Mesendoderm (in vitro differentiated cells): ENCODE measurements at regions not wholly inside any gene's neighbourhood (a gene's known extent, or its start where the extent isn't known, plus 50 kb on each side); places are given as distances from the start of the nearest gene placed in this dataset.

Experiments
- DNase-seq: peaks from one replicate; pipeline ENCODE4 v3.0.0; 2013
- H2AK5ac ChIP-seq: 2 replicates; pipeline ENCODE4 v1.6.1; 2013; ENCODE audit warnings: low read length, inconsistent platforms
- H2BK120ac ChIP-seq: 2 replicates; pipeline ENCODE4 v1.6.1; 2013; ENCODE audit warnings: low read depth, mild to moderate bottlenecking, low read length, moderate library complexity, mixed read lengths
- H2BK15ac ChIP-seq: replicated peaks from 2 replicates; pipeline ENCODE4 v1.6.1; 2013; ENCODE audit warnings: low read depth, mild to moderate bottlenecking, moderate library complexity
- H2BK5ac ChIP-seq: 2 replicates; pipeline ENCODE4 v1.6.1; 2013; ENCODE audit warnings: low read length, inconsistent platforms
- H3K18ac ChIP-seq: 2 replicates; pipeline ENCODE4 v1.6.1; 2013; ENCODE audit warnings: mild to moderate bottlenecking, low read length, mixed read lengths
- H3K23ac ChIP-seq: one replicate; pipeline ENCODE4 v1.6.1; 2013; ENCODE audit warnings: low read length
- H3K27ac ChIP-seq: 2 replicates; pipeline ENCODE4 v1.5.1; 2013; ENCODE audit warnings: low read depth, mild to moderate bottlenecking, inconsistent platforms, low read length, moderate library complexity
- H3K27me3 ChIP-seq: 2 replicates; pipeline ENCODE4 v1.6.1; 2013; ENCODE audit warnings: low read length, control low read depth, mild to moderate bottlenecking, inconsistent platforms; ENCODE audit not compliant: insufficient read depth, poor library complexity
- H3K36me3 ChIP-seq: 2 replicates; pipeline ENCODE4 v1.6.1; 2013; ENCODE audit warnings: low read length, inconsistent platforms; ENCODE audit not compliant: control insufficient read depth, insufficient read depth
- H3K4ac ChIP-seq: one replicate; pipeline ENCODE4 v1.6.1; 2013; ENCODE audit warnings: low read depth, mild to moderate bottlenecking, low read length, moderate library complexity
- H3K4me1 ChIP-seq: 2 replicates; pipeline ENCODE4 v1.6.1; 2013; ENCODE audit warnings: low read depth, low read length, inconsistent platforms; ENCODE audit not compliant: control insufficient read depth
- H3K4me2 ChIP-seq: 2 replicates; pipeline ENCODE4 v1.6.1; 2013; ENCODE audit warnings: low read length
- H3K4me3 ChIP-seq: 2 replicates; pipeline ENCODE4 v1.5.1; 2013; ENCODE audit warnings: mild to moderate bottlenecking, low read length
- H3K56ac ChIP-seq: one replicate; pipeline ENCODE4 v1.6.1; 2013; ENCODE audit warnings: low read length
- H3K79me1 ChIP-seq: 2 replicates; pipeline ENCODE4 v1.6.1; 2013; ENCODE audit warnings: low read length, inconsistent platforms
- H3K79me2 ChIP-seq: 2 replicates; pipeline ENCODE4 v1.6.1; 2013; ENCODE audit warnings: mild to moderate bottlenecking, low read length; ENCODE audit not compliant: control insufficient read depth, insufficient read depth
- H3K9ac ChIP-seq: 2 replicates; pipeline ENCODE4 v1.6.1; 2013; ENCODE audit warnings: low read length, inconsistent platforms
- H4K5ac ChIP-seq: one replicate; pipeline ENCODE4 v1.6.1; 2013; ENCODE audit warnings: low read length
- H4K8ac ChIP-seq: one replicate; pipeline ENCODE4 v1.6.1; 2013; ENCODE audit warnings: low read depth, mild to moderate bottlenecking, control low read depth, low read length, moderate library complexity
- WGBS: extraction: QIAGEN DNeasy Blood & Tissue Kit; methylation state at CpG from one replicate; pipeline ENCODE4 v1.1.7; 2013; ENCODE audit warnings: low lambda C conversion rate, missing lambda C conversion rate; ENCODE audit not compliant: insufficient coverage; ENCODE audit errors: extremely low coverage; 5-methylcytosine and 5-hydroxymethylcytosine counted together

DNA sequence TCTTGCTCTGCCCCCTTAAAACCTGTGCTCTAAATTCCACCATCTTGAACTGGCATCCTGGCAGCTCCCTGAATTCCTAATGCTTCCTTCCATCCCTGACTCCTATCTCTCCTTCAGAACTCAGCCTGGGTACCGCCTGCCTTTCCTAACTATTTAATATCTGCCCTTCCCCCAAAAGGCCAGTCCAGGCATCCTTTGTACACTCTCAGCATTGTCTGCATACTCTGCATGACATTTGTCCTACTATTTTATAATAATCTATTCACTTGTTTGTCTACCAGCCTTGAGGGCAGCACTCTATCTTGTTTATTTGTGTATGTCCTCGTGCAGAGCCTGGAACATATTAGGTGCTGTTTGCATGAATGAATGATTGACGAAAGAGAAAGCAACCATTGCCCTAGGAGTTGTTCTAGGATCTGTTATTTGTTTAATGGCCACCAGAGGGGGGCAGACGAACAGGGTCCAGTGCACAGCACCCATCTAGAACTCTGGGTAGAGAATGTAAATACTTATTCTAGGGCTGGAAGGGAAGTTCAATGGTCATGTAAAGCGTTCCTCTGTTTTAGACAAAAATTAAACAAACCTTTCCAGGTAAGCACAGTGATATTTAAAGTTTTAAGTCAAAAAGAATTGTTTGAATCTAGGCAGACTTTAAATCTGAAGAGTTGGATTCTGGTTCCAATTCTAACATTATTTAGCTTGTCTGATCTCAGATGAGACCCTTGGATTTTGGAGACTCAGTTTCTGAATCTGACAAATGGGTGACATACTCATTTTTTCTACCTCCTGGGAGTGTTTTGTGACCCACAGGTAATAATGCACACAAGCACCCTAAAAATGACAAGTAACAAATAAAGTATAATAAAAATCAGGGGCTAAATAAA, 125.8 kb upstream of the GALNT15 start:
- Histone ChIP-seq H4K8ac (peak overlapping the region; percentile 89), H3K23ac (no peak overlapping the region), H3K27me3 (no peaks in the 10 kb centered on the region), H2BK15ac (no peak overlapping the region), H2BK120ac (no peak overlapping the region), H2AK5ac (no peak overlapping the region), H3K79me1 (no peaks in the 10 kb centered on the region), H3K79me2 (no peaks in the 10 kb centered on the region), H3K4me2 (no peak overlapping the region), H4K5ac (no peak overlapping the region), H3K4me1 (no peaks in the 10 kb centered on the region), H3K9ac (no peak overlapping the region), H3K4ac (no peak overlapping the region), H3K4me3 (no peak overlapping the region), H3K36me3 (no peaks in the 10 kb centered on the region), H3K56ac (no peak overlapping the region), H3K27ac (no peak overlapping the region), H2BK5ac (no peak overlapping the region), H3K18ac (no peak overlapping the region)
- WGBS: no CpG with 5 or more reads among the region's 5 CpGs
- peak; percentile 70 for DNase-seq

DNA sequence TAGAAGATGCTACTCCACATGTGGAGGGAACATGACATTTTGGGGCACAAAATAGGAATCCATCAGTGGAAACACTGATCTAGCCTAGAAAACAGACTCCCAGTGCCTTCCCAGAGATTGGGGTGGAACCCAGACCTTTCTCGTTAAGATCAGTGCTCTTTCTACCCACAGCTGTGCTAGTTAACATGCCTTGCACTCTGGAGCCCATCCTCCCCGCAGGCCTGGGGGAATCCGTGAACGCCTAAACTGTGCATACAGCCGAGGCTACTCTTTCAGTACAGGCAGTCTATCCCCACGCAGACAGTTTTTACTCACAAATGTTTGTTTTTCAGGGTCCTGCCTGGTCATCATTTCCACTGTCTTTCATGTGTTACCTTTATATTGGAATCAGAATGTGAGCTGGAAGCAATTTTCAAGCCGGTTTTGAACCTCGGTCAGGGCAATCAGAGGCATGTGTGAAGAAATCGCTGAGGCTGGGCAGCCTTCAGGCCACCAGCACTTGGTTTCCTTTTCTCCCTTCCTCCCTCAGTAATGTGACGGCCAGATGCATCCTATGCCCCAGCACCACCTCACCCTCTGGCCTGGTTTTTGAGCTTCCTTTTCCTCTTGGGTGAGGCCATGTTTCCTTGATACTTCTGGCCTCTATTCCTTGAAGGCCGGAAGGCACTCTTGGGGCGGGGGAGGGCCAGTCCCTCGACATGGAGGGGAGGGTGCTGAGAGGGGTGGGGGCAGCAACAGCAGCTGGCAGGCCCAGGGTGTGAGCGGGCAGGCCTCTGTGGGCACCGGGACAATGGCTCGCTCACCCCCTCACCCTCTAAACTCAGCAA, 123.6 kb upstream of the GALNT15 start:
- DNase-seq: no peak
- H3K56ac ChIP-seq: no peak overlapping the region
- no peaks in the 10 kb centered on the region for H3K79me1 ChIP-seq

DNA sequence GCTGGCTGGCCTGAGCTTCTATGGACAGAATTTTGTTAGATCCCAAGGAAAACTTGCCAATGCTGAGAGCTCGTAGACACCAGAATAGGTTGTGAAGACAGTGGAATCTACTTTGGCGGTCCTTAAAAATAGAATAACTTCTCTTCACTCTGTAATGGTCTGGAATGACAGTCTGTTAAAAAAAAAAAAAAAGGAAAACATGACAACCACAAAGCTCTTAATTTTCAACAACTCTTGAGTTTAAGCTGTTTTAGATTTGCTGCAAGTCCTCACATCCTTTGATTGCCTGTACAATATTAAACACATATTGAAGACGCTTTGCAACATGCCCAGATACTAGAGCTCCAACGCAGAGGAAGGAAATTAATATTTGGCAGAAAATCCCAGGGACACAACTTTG, 122.8 kb upstream of the GALNT15 start:
- Histone ChIP-seq H4K5ac (no peak overlapping the region), H3K4me3 (no peak overlapping the region), H3K4ac (no peak overlapping the region), H3K18ac (no peak overlapping the region), H3K79me1 (no peaks in the 10 kb centered on the region), H3K56ac (no peak overlapping the region), H3K4me1 (no peaks in the 10 kb centered on the region), H2AK5ac (no peak overlapping the region), H3K27me3 (no peaks in the 10 kb centered on the region), H3K23ac (no peak overlapping the region), H3K4me2 (no peak overlapping the region), H3K79me2 (no peaks in the 10 kb centered on the region), H3K27ac (no peak overlapping the region), H2BK120ac (no peak overlapping the region), H2BK15ac (no peak overlapping the region), H2BK5ac (no peak overlapping the region), H3K36me3 (no peaks in the 10 kb centered on the region), H3K9ac (no peak overlapping the region), H4K8ac (no peak overlapping the region)
- no peak for DNase-seq
- no CpG with 5 or more reads among the region's 4 CpGs for WGBS

More for the DNA sequence above, 123.6 kb upstream of the GALNT15 start:
- Histone ChIP-seq H3K36me3 (no peaks in the 10 kb centered on the region), H2BK5ac (no peak overlapping the region), H3K23ac (no peak overlapping the region), H3K4me3 (no peak overlapping the region), H4K8ac (no peak overlapping the region), H2BK120ac (no peak overlapping the region), H3K4me1 (no peaks in the 10 kb centered on the region), H3K27me3 (no peaks in the 10 kb centered on the region), H3K4ac (no peak overlapping the region), H3K4me2 (no peak overlapping the region), H3K27ac (no peak overlapping the region), H4K5ac (no peak overlapping the region), H3K79me2 (no peaks in the 10 kb centered on the region), H3K18ac (no peak overlapping the region), H3K9ac (no peak overlapping the region), H2BK15ac (no peak overlapping the region), H2AK5ac (no peak overlapping the region)
- no CpG with 5 or more reads among the region's 16 CpGs for WGBS

DNA sequence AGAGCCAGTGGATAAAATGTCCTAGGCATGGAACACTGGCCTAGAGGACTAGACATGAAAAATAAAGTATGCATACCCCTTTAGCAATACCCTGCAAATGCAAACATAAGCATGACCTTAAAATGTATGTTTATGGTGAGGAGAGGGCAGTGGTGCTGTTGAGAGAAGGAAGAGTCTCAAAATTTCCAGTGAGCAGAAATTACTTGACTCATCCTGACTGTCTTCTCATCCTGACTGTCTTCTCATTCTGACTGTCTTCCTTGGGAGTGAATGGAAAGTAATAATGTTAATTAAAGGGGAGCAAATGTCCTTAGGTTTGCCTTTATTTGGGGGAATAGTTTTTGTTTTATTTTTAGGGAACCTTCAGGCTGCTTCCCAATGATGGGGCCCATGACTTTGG, 121.5 kb upstream of the GALNT15 start:
- H4K5ac ChIP-seq: no peak overlapping the region
- no peak overlapping the region for H3K4me2 ChIP-seq
- DNase-seq: no peak
- H3K27me3 ChIP-seq: no peaks in the 10 kb centered on the region
- H2BK120ac ChIP-seq: no peak overlapping the region
- H2BK15ac ChIP-seq: no peak overlapping the region
- no peak overlapping the region for H2BK5ac ChIP-seq
- H3K36me3 ChIP-seq: no peaks in the 10 kb centered on the region
- no peaks in the 10 kb centered on the region for H3K79me1 ChIP-seq
- H2AK5ac ChIP-seq: no peak overlapping the region
- H3K4me1 ChIP-seq: no peaks in the 10 kb centered on the region
- H3K79me2 ChIP-seq: no peaks in the 10 kb centered on the region
- no peak overlapping the region for H3K23ac ChIP-seq
- no peak overlapping the region for H3K18ac ChIP-seq
- H4K8ac ChIP-seq: no peak overlapping the region
- no peak overlapping the region for H3K4me3 ChIP-seq
- H3K4ac ChIP-seq: no peak overlapping the region
- no peak overlapping the region for H3K56ac ChIP-seq
- H3K27ac ChIP-seq: no peak overlapping the region
- no peak overlapping the region for H3K9ac ChIP-seq

GRCh38 chr3:16053794-16054193, 120.7 kb upstream of the GALNT15 start:
- H3K36me3 ChIP-seq: no peaks in the 10 kb centered on the region
- H3K27me3 ChIP-seq: no peaks in the 10 kb centered on the region
- H2BK120ac ChIP-seq: no peak overlapping the region
- no peak overlapping the region for H3K4me3 ChIP-seq
- no peaks in the 10 kb centered on the region for H3K4me1 ChIP-seq
- no peak overlapping the region for H3K56ac ChIP-seq
- H3K27ac ChIP-seq: no peak overlapping the region
- H2BK5ac ChIP-seq: no peak overlapping the region
- no peak overlapping the region for H4K8ac ChIP-seq
- H3K79me1 ChIP-seq: no peaks in the 10 kb centered on the region
- no peaks in the 10 kb centered on the region for H3K79me2 ChIP-seq
- H3K9ac ChIP-seq: no peak overlapping the region
- no peak overlapping the region for H3K4me2 ChIP-seq
- no peak overlapping the region for H2AK5ac ChIP-seq
- H2BK15ac ChIP-seq: no peak overlapping the region
- no peak overlapping the region for H4K5ac ChIP-seq
- no peak overlapping the region for H3K18ac ChIP-seq
- no peak overlapping the region for H3K4ac ChIP-seq
- no peak overlapping the region for H3K23ac ChIP-seq
- DNase-seq: no peak
